A549 (cell line): ENCODE measurements at regions not wholly inside any gene's neighbourhood (a gene's known extent, or its start where the extent isn't known, plus 50 kb on each side); places are given as distances from the start of the nearest gene placed in this dataset.

Experiments
- EHMT2 ChIP-seq: fragments of 200-600 bp; sonication (generic); IDR thresholded peaks from 2 replicates; pipeline ENCODE4 v1.6.1; 2016; ENCODE audit warnings: antibody characterized with exemption, low read depth, mild to moderate bottlenecking, moderate library complexity
- POLR2A ChIP-seq: IDR thresholded peaks from 2 replicates; pipeline ENCODE4 v1.6.1; 2012; ENCODE audit warnings: mild to moderate bottlenecking, low read length
- TF ChIP-seq, protein P1 (sequence below): fragments of >200 bp; sonication (Bioruptor Twin); formaldehyde crosslinking; IDR thresholded peaks from 3 replicates; pipeline ENCODE4 v1.5.1; 2016
- TF ChIP-seq, protein P2 (sequence below): fragments of 450-650 bp; IDR thresholded peaks from 2 replicates; pipeline ENCODE4 v1.6.1; 2014; ENCODE audit warnings: antibody characterized with exemption

DNA sequence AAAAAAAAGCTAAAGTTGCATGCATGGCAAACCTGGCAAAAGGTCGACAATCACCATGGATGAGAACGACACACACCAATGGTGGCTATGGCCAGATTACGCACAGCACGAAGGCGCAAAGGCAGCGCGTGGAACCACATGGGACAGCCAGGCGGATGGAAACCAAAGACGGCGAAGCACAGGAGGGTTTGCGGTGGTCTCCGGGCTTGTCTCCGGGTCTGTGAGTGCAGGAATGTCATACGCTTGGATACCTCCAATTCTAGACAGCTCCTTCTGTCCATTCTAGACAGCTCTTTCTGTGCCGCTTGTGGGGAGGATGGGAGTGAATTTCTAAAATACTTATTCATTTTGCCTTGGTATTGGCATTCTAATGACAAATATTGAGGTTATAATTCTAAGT lies 685.4 kb downstream of the BRD1 start:
- TF ChIP-seq, protein P1, sequence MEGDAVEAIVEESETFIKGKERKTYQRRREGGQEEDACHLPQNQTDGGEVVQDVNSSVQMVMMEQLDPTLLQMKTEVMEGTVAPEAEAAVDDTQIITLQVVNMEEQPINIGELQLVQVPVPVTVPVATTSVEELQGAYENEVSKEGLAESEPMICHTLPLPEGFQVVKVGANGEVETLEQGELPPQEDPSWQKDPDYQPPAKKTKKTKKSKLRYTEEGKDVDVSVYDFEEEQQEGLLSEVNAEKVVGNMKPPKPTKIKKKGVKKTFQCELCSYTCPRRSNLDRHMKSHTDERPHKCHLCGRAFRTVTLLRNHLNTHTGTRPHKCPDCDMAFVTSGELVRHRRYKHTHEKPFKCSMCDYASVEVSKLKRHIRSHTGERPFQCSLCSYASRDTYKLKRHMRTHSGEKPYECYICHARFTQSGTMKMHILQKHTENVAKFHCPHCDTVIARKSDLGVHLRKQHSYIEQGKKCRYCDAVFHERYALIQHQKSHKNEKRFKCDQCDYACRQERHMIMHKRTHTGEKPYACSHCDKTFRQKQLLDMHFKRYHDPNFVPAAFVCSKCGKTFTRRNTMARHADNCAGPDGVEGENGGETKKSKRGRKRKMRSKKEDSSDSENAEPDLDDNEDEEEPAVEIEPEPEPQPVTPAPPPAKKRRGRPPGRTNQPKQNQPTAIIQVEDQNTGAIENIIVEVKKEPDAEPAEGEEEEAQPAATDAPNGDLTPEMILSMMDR, result no peak
- TF ChIP-seq EHMT2 (no peak), POLR2A (no peak)
- TF ChIP-seq, protein P2, sequence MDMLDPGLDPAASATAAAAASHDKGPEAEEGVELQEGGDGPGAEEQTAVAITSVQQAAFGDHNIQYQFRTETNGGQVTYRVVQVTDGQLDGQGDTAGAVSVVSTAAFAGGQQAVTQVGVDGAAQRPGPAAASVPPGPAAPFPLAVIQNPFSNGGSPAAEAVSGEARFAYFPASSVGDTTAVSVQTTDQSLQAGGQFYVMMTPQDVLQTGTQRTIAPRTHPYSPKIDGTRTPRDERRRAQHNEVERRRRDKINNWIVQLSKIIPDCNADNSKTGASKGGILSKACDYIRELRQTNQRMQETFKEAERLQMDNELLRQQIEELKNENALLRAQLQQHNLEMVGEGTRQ, result no peak
